Subcutaneous abdominal adipose tissue (tissue), 5 donors: ENCODE measurements at regions not wholly inside any gene's neighbourhood (a gene's known extent, or its start where the extent isn't known, plus 50 kb on each side); places are given as distances from the start of the nearest gene placed in this dataset.

Experiments used
- H3K27ac ChIP-seq: one replicate; pipeline ENCODE4 v1.7.0; 2013; ENCODE audit warnings: low read depth, mild to moderate bottlenecking, inconsistent platforms, low read length, moderate library complexity
- H3K27me3 ChIP-seq, 5 donors: one replicate each; pipeline ENCODE4 v1.7.0; 2013; ENCODE audit warnings: low read length in 5 of 5, inconsistent platforms in 1 of 5; ENCODE audit not compliant: control insufficient read depth in 5 of 5, insufficient read depth in 4 of 5
- H3K36me3 ChIP-seq, 5 donors: one replicate each; pipeline ENCODE4 v1.7.0; 2013; ENCODE audit warnings: low read length in 5 of 5; ENCODE audit not compliant: control insufficient read depth in 5 of 5, insufficient read depth in 5 of 5
- H3K4me1 ChIP-seq, 5 donors: one replicate each; pipeline ENCODE4 v1.7.0; 2013; ENCODE audit warnings: low read length in 5 of 5, mild to moderate bottlenecking in 3 of 5, moderate library complexity in 1 of 5; ENCODE audit not compliant: control insufficient read depth in 5 of 5, insufficient read depth in 5 of 5
- H3K4me3 ChIP-seq, 5 donors: one replicate each; pipeline ENCODE4 v1.7.0; 2013; ENCODE audit warnings: low read length in 5 of 5, low read depth in 1 of 5
- H3K9ac ChIP-seq, 5 donors: one replicate each; pipeline ENCODE4 v1.7.0; 2013; ENCODE audit warnings: low read length in 5 of 5, mild to moderate bottlenecking in 4 of 5, moderate library complexity in 3 of 5
- H3K9me3 ChIP-seq, 5 donors: one replicate each; pipeline ENCODE4 v1.7.0; 2013; ENCODE audit warnings: low read length in 5 of 5; ENCODE audit not compliant: control insufficient read depth in 5 of 5
- donor health status: healthy.
- donor health status: healthy.
- donor health status: healthy.
- donor health status: healthy.
- donor health status: healthy.

GRCh38 chr20:4490045-4490444 is 196.2 kb upstream of the PRNP start:
- Histone ChIP-seq H3K9me3 (no peaks in the 10 kb centered on the region), H3K27me3 (no peaks in the 10 kb centered on the region), H3K27ac (no peak overlapping the region), H3K4me3 (no peak overlapping the region), H3K36me3 (no peaks in the 10 kb centered on the region), H3K4me1 (no peaks in the 10 kb centered on the region), H3K9ac (no peak overlapping the region)

GRCh38 chr20:4488407-4489339 is 197.6 kb upstream of the PRNP start:
- H3K4me3 ChIP-seq = no peak overlapping the region
- no peak overlapping the region for H3K27ac ChIP-seq
- H3K9me3 ChIP-seq = no peaks in the 10 kb centered on the region
- no peak overlapping the region for H3K9ac ChIP-seq
- H3K27me3 ChIP-seq = no peaks in the 10 kb centered on the region
- peaks cover 0 to 12% (median 0%) of the 10 kb centered on the region in 5 donors for H3K4me1 ChIP-seq
- no peaks in the 10 kb centered on the region for H3K36me3 ChIP-seq

- H3K9me3 ChIP-seq = no peaks in the 10 kb centered on the region
- no peak overlapping the region for H3K9ac ChIP-seq
- no peaks in the 10 kb centered on the region for H3K36me3 ChIP-seq
- H3K4me3 ChIP-seq = no peak overlapping the region
- no peak overlapping the region for H3K27ac ChIP-seq
- no peaks in the 10 kb centered on the region for H3K27me3 ChIP-seq
- H3K4me1 ChIP-seq = peaks cover 0 to 12% (median 0%) of the 10 kb centered on the region in 5 donors
Observed at GRCh38 chr20:4484379-4484997, 201.8 kb upstream of the PRNP start.

- H3K4me3 ChIP-seq = no peak overlapping the region
- no peaks in the 10 kb centered on the region for H3K27me3 ChIP-seq
Observed at GRCh38 chr20:4483961-4484360, 202.3 kb upstream of the PRNP start.

GRCh38 chr20:4483486-4483885 is 202.8 kb upstream of the PRNP start:
- H3K36me3 ChIP-seq = no peaks in the 10 kb centered on the region
- H3K4me3 ChIP-seq = no peak overlapping the region
- H3K4me1 ChIP-seq = peaks cover 0 to 12% (median 0%) of the 10 kb centered on the region in 5 donors
- no peak overlapping the region for H3K27ac ChIP-seq
- no peaks in the 10 kb centered on the region for H3K9me3 ChIP-seq
- no peaks in the 10 kb centered on the region for H3K27me3 ChIP-seq
- H3K9ac ChIP-seq = no peak overlapping the region

More at GRCh38 chr20:4483961-4484360, 202.3 kb upstream of the PRNP start:
- H3K4me1 ChIP-seq = peaks cover 0 to 12% (median 0%) of the 10 kb centered on the region in 5 donors
- H3K9me3 ChIP-seq = no peaks in the 10 kb centered on the region
- no peak overlapping the region for H3K9ac ChIP-seq
- H3K36me3 ChIP-seq = no peaks in the 10 kb centered on the region
- H3K27ac ChIP-seq = no peak overlapping the region

GRCh38 chr20:4480104-4480503 is 206.2 kb upstream of the PRNP start:
- Histone ChIP-seq H3K4me1 (peaks cover 0 to 22% (median 3%) of the 10 kb centered on the region in 5 donors), H3K9ac (no peak overlapping the region), H3K36me3 (no peaks in the 10 kb centered on the region), H3K27me3 (no peaks in the 10 kb centered on the region), H3K27ac (no peak overlapping the region), H3K4me3 (no peak overlapping the region), H3K9me3 (peaks cover 0 to 5% (median 0%) of the 10 kb centered on the region in 5 donors)

GRCh38 chr20:4476903-4477500 is 209.3 kb upstream of the PRNP start:
- no peaks in the 10 kb centered on the region for H3K27me3 ChIP-seq
- H3K27ac ChIP-seq = no peak overlapping the region
- no peak overlapping the region for H3K4me3 ChIP-seq
- H3K4me1 ChIP-seq = peaks cover 0 to 21% (median 3%) of the 10 kb centered on the region in 5 donors
- no peak overlapping the region for H3K9ac ChIP-seq
- H3K9me3 ChIP-seq = peaks cover 0 to 5% (median 0%) of the 10 kb centered on the region in 5 donors
- no peaks in the 10 kb centered on the region for H3K36me3 ChIP-seq

GRCh38 chr20:4472906-4473305 is 213.3 kb upstream of the PRNP start:
- Histone ChIP-seq H3K9ac (no peak overlapping the region), H3K4me3 (no peak overlapping the region), H3K9me3 (peaks cover 0 to under 1% (median 0%) of the 10 kb centered on the region in 5 donors), H3K4me1 (peaks cover 0 to 21% (median 3%) of the 10 kb centered on the region in 5 donors), H3K27ac (no peak overlapping the region), H3K27me3 (no peaks in the 10 kb centered on the region), H3K36me3 (no peaks in the 10 kb centered on the region)

- Histone ChIP-seq H3K4me1 (peaks cover 0 to 8% (median 0%) of the 10 kb centered on the region in 5 donors), H3K9ac (no peak overlapping the region)
Observed at GRCh38 chr20:4471221-4471620, 215.0 kb upstream of the PRNP start.

GRCh38 chr20:4470375-4470774 is 215.9 kb upstream of the PRNP start:
- Histone ChIP-seq H3K27me3 (no peaks in the 10 kb centered on the region), H3K9ac (no peak overlapping the region), H3K4me1 (peaks cover 0 to 6% (median 0%) of the 10 kb centered on the region in 5 donors), H3K27ac (no peak overlapping the region), H3K36me3 (no peaks in the 10 kb centered on the region), H3K4me3 (no peak overlapping the region), H3K9me3 (no peaks in the 10 kb centered on the region)

More at GRCh38 chr20:4471221-4471620, 215.0 kb upstream of the PRNP start:
- Histone ChIP-seq H3K27me3 (no peaks in the 10 kb centered on the region), H3K9me3 (no peaks in the 10 kb centered on the region), H3K27ac (no peak overlapping the region), H3K4me3 (no peak overlapping the region), H3K36me3 (no peaks in the 10 kb centered on the region)
